ENCODE measurements at regions not wholly inside any gene's neighbourhood (a gene's known extent, or its start where the extent isn't known, plus 50 kb on each side); places are given as distances from the start of the nearest gene placed in this dataset.
"Not testable (repeated sequence)": the region's sequence is repeated elsewhere in the genome, so short reads cannot be mapped to it uniquely, and the experiment has no call there.

DNA sequence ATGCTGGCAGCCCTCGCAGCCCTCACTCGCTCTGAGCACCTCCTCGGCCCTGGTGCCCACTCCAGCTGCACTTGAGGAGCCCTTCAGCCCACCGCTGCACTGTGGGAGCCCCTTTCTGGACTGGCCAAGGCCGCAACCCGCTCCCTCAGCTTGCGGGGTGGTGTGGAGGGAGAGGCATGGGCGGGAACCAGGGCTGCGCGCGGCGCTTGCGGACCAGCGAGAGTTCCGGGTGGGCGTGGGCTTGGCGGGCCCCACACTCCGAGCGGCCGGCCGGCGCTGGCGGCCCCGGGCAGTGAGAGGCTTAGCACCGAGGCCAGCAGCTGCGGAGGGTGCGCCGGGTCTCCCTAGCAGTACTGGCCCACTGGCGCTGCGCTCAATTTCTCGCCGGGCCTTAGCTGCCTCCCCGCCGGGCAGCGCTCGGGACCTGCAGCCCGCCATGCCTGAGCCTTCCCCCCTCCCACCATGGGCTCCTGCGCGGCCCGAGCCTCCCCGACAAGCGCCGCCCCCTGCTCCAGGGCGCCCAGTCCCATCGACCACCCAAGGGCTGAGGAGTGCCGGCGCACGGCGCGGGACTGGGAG, 283.7 kb upstream of the TMEM132C start:
- TF ChIP-seq, protein P1, sequence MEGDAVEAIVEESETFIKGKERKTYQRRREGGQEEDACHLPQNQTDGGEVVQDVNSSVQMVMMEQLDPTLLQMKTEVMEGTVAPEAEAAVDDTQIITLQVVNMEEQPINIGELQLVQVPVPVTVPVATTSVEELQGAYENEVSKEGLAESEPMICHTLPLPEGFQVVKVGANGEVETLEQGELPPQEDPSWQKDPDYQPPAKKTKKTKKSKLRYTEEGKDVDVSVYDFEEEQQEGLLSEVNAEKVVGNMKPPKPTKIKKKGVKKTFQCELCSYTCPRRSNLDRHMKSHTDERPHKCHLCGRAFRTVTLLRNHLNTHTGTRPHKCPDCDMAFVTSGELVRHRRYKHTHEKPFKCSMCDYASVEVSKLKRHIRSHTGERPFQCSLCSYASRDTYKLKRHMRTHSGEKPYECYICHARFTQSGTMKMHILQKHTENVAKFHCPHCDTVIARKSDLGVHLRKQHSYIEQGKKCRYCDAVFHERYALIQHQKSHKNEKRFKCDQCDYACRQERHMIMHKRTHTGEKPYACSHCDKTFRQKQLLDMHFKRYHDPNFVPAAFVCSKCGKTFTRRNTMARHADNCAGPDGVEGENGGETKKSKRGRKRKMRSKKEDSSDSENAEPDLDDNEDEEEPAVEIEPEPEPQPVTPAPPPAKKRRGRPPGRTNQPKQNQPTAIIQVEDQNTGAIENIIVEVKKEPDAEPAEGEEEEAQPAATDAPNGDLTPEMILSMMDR (IDR thresholded peaks at IDR 0.05; ENCODE audit: insufficient read depth, low read length, poor library complexity, severe bottlenecking): not testable (repeated sequence)
- not testable (repeated sequence) for TF ChIP-seq EZH2phosphoT487 (conservative IDR thresholded peaks at IDR 0.05; ENCODE audit: low read length)
